ENCODE measurements at regions not wholly inside any gene's neighbourhood (a gene's known extent, or its start where the extent isn't known, plus 50 kb on each side); places are given as distances from the start of the nearest gene placed in this dataset.
"Not testable (repeated sequence)": the region's sequence is repeated elsewhere in the genome, so short reads cannot be mapped to it uniquely, and the experiment has no call there.

GRCh38 chr4:55696424-55696823, 60.3 kb upstream of the NMU start:
- not testable (repeated sequence) for H3K36me3 Mint-ChIP-seq (ENCODE audit: low read depth, unreplicated experiment); H3K27me3 Mint-ChIP-seq (ENCODE audit: unreplicated experiment); H3K9me3 Mint-ChIP-seq (ENCODE audit: unreplicated experiment); DNase-seq (ENCODE audit: low spot score); H3K4me1 Mint-ChIP-seq (ENCODE audit: unreplicated experiment); H3K27ac Mint-ChIP-seq (ENCODE audit: unreplicated experiment); H3K4me3 Mint-ChIP-seq (ENCODE audit: unreplicated experiment)

- H3K36me3 Mint-ChIP-seq (ENCODE audit: low read depth, unreplicated experiment): no peaks in the 10 kb centered on the region
- no peaks in the 10 kb centered on the region for H3K4me1 Mint-ChIP-seq (ENCODE audit: unreplicated experiment)
- H3K27ac Mint-ChIP-seq (ENCODE audit: unreplicated experiment): no peak overlapping the region
- H3K4me3 Mint-ChIP-seq (ENCODE audit: unreplicated experiment): no peak overlapping the region
- DNase-seq (ENCODE audit: low spot score): no peak
- no peak for TF ChIP-seq CTCF (IDR thresholded peaks at IDR 0.05; ENCODE audit: unreplicated experiment)
- H3K9me3 Mint-ChIP-seq (ENCODE audit: unreplicated experiment): no peaks in the 10 kb centered on the region
- H3K27me3 Mint-ChIP-seq (ENCODE audit: unreplicated experiment): no peaks in the 10 kb centered on the region
These were observed 70.4 kb upstream of the NMU start for GRCh38 chr4:55706541-55706940.

DNA sequence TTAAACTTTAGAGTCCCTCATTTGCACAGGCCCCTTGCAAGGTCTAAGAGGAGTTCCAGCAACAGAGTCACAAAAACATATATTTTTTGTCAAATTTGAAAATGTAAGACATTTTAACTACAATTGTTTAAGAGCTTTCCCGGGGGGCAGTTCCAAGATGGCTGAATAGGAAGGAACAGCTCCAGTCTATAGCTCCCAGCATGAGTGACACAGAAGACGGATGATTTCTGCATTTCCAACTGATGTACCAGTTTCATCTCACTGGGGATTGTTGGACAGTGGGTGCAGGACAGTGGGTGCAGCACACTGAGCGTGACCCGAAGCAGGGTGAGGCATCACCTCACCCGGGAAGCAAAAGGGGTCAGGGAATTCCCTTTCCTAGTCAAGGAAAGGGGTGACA, 71.4 kb upstream of the NMU start:
- no peak overlapping the region for H3K4me3 Mint-ChIP-seq (ENCODE audit: unreplicated experiment)
- no peak for DNase-seq (ENCODE audit: low spot score)
- no peaks in the 10 kb centered on the region for H3K4me1 Mint-ChIP-seq (ENCODE audit: unreplicated experiment)
- H3K9me3 Mint-ChIP-seq (ENCODE audit: unreplicated experiment): no peaks in the 10 kb centered on the region
- H3K27ac Mint-ChIP-seq (ENCODE audit: unreplicated experiment): no peak overlapping the region
- H3K27me3 Mint-ChIP-seq (ENCODE audit: unreplicated experiment): no peaks in the 10 kb centered on the region
- no peak for TF ChIP-seq CTCF (IDR thresholded peaks at IDR 0.05; ENCODE audit: unreplicated experiment)
- no peaks in the 10 kb centered on the region for H3K36me3 Mint-ChIP-seq (ENCODE audit: low read depth, unreplicated experiment)

- DNase-seq (ENCODE audit: low spot score); H3K9me3 Mint-ChIP-seq (ENCODE audit: unreplicated experiment); H3K27ac Mint-ChIP-seq (ENCODE audit: unreplicated experiment); H3K4me1 Mint-ChIP-seq (ENCODE audit: unreplicated experiment); H3K27me3 Mint-ChIP-seq (ENCODE audit: unreplicated experiment); H3K36me3 Mint-ChIP-seq (ENCODE audit: low read depth, unreplicated experiment); H3K4me3 Mint-ChIP-seq (ENCODE audit: unreplicated experiment): not testable (repeated sequence)
These were observed 71.9 kb upstream of the NMU start for GRCh38 chr4:55707991-55708390.

DNA sequence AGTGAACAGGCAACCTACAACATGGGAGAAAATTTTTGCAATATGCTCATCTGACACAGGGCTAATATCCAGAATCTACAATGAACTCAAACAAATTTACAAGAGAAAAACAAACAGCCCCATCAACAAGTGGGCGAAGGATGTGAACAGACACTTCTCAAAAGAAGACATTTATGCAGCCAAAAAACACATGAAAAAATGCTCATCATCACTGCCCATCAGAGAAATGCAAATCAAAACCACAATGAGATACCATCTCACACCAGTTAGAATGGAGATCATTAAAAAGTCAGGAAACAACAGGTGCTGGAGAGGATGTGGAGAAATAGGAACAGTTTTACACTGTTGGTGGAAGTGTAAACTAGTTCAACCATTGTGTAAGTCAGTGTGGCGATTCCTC, 76.7 kb upstream of the NMU start:
- H3K4me1 Mint-ChIP-seq (ENCODE audit: unreplicated experiment); H3K9me3 Mint-ChIP-seq (ENCODE audit: unreplicated experiment); H3K27me3 Mint-ChIP-seq (ENCODE audit: unreplicated experiment); H3K36me3 Mint-ChIP-seq (ENCODE audit: low read depth, unreplicated experiment); DNase-seq (ENCODE audit: low spot score); H3K27ac Mint-ChIP-seq (ENCODE audit: unreplicated experiment); H3K4me3 Mint-ChIP-seq (ENCODE audit: unreplicated experiment): not testable (repeated sequence)

DNA sequence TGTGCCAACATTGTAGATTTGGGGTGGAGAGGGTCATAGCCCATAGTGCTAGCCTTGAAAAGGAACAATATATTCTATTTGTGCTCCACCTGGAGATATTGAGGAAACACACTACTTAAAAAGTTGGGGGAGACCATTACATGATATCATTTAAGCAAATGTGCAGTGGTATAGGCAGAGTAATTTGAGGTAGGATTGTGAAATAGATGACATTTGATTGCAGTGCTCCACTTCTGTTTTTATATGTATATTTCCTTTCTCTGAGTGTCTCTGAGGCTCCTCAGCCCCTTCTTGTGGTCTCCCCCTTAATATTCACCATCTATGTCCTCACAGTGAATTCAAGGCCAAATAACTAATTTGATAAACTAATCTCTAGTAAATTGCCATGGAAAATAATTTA, 85.6 kb upstream of the NMU start:
- Mint-ChIP-seq H3K4me3 (ENCODE audit: unreplicated experiment) (no peak overlapping the region), H3K4me1 (ENCODE audit: unreplicated experiment) (no peaks in the 10 kb centered on the region), H3K27me3 (ENCODE audit: unreplicated experiment) (no peaks in the 10 kb centered on the region), H3K36me3 (ENCODE audit: low read depth, unreplicated experiment) (no peaks in the 10 kb centered on the region), H3K27ac (ENCODE audit: unreplicated experiment) (no peak overlapping the region), H3K9me3 (ENCODE audit: unreplicated experiment) (no peaks in the 10 kb centered on the region)
- no peak for DNase-seq (ENCODE audit: low spot score)
- no peak for TF ChIP-seq CTCF (IDR thresholded peaks at IDR 0.05; ENCODE audit: unreplicated experiment)

GRCh38 chr4:55722132-55722531, 86.0 kb upstream of the NMU start:
- no peaks in the 10 kb centered on the region for H3K27me3 Mint-ChIP-seq (ENCODE audit: unreplicated experiment)
- no peak for DNase-seq (ENCODE audit: low spot score)
- no peaks in the 10 kb centered on the region for H3K4me1 Mint-ChIP-seq (ENCODE audit: unreplicated experiment)
- H3K9me3 Mint-ChIP-seq (ENCODE audit: unreplicated experiment): no peaks in the 10 kb centered on the region
- no peaks in the 10 kb centered on the region for H3K36me3 Mint-ChIP-seq (ENCODE audit: low read depth, unreplicated experiment)
- H3K27ac Mint-ChIP-seq (ENCODE audit: unreplicated experiment): no peak overlapping the region
- TF ChIP-seq CTCF (IDR thresholded peaks at IDR 0.05; ENCODE audit: unreplicated experiment): no peak
- no peak overlapping the region for H3K4me3 Mint-ChIP-seq (ENCODE audit: unreplicated experiment)
